PFSK-1 (cell line): ENCODE measurements at regions not wholly inside any gene's neighbourhood (a gene's known extent, or its start where the extent isn't known, plus 50 kb on each side); places are given as distances from the start of the nearest gene placed in this dataset.

Experiments
- FOXP2 ChIP-seq: optimal IDR thresholded peaks from 2 replicates; pipeline ENCODE3; 2011; ENCODE audit warnings: borderline replicate concordance, control low read depth, inconsistent platforms; ENCODE audit not compliant: insufficient read depth; ENCODE audit errors: extremely low read length, extremely low read depth
- POLR2AphosphoS5 ChIP-seq: IDR thresholded peaks from 2 replicates; pipeline ENCODE4 v1.6.1; 2012; ENCODE audit warnings: low read depth, mild to moderate bottlenecking, control low read depth, low read length, moderate library complexity
- SIN3A ChIP-seq: IDR thresholded peaks from 2 replicates; pipeline ENCODE4 v1.6.1; 2012; ENCODE audit warnings: mild to moderate bottlenecking, low read length, moderate library complexity, borderline replicate concordance; ENCODE audit not compliant: insufficient read depth
- TAF1 ChIP-seq: IDR thresholded peaks from 2 replicates; pipeline ENCODE4 v1.6.1; 2012; ENCODE audit warnings: low read length, control low read depth, borderline replicate concordance; ENCODE audit not compliant: insufficient read depth
- TF ChIP-seq, protein P1 (sequence below), 2 experiments: IDR thresholded peaks; 2 replicates each; pipeline versions ENCODE4 v1.6.1 to v1.8.0; 2011 to 2012; ENCODE audit warnings: low read depth in 2 of 2, low read length in 2 of 2, control low read depth in 1 of 2, inconsistent platforms in 1 of 2, mild to moderate bottlenecking in 1 of 2, moderate library complexity in 1 of 2; ENCODE audit not compliant: insufficient read depth in 1 of 2

GRCh38 chr5:74282490-74282889, 358.0 kb downstream of the ENC1 start:
- TF ChIP-seq POLR2AphosphoS5 (no peak), FOXP2 (no peak), SIN3A (no peak), TAF1 (no peak)
- TF ChIP-seq, protein P1, sequence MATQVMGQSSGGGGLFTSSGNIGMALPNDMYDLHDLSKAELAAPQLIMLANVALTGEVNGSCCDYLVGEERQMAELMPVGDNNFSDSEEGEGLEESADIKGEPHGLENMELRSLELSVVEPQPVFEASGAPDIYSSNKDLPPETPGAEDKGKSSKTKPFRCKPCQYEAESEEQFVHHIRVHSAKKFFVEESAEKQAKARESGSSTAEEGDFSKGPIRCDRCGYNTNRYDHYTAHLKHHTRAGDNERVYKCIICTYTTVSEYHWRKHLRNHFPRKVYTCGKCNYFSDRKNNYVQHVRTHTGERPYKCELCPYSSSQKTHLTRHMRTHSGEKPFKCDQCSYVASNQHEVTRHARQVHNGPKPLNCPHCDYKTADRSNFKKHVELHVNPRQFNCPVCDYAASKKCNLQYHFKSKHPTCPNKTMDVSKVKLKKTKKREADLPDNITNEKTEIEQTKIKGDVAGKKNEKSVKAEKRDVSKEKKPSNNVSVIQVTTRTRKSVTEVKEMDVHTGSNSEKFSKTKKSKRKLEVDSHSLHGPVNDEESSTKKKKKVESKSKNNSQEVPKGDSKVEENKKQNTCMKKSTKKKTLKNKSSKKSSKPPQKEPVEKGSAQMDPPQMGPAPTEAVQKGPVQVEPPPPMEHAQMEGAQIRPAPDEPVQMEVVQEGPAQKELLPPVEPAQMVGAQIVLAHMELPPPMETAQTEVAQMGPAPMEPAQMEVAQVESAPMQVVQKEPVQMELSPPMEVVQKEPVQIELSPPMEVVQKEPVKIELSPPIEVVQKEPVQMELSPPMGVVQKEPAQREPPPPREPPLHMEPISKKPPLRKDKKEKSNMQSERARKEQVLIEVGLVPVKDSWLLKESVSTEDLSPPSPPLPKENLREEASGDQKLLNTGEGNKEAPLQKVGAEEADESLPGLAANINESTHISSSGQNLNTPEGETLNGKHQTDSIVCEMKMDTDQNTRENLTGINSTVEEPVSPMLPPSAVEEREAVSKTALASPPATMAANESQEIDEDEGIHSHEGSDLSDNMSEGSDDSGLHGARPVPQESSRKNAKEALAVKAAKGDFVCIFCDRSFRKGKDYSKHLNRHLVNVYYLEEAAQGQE (IDR thresholded peaks at IDR 0.05; ENCODE audit: insufficient read depth in 1 of 2, low read depth in 2 of 2, low read length in 2 of 2) = no peak

DNA sequence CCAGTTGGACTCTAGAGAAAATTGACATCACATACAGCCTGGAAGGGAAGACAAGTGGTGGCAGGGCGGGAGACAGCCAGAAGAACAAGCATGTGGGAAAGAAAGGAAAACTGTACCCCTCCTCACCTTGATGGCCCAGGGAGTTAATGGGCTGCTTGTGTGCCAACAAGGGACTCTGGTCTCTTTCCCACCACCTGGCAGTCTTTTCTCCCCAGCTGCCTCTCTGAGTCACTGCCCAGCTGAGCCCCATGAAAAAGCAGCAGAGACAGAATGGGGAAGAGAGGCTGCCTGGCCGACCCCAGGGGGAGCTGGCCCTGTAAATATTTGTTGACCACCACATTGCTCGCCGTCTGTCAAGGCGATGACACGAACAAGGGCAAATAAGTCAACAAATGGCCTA, 359.4 kb downstream of the ENC1 start:
- TF ChIP-seq POLR2AphosphoS5 (no peak), FOXP2 (no peak), SIN3A (no peak), TAF1 (no peak)
- TF ChIP-seq, protein P1 (IDR thresholded peaks at IDR 0.05; ENCODE audit: insufficient read depth in 1 of 2, low read depth in 2 of 2, low read length in 2 of 2) = no peak

DNA sequence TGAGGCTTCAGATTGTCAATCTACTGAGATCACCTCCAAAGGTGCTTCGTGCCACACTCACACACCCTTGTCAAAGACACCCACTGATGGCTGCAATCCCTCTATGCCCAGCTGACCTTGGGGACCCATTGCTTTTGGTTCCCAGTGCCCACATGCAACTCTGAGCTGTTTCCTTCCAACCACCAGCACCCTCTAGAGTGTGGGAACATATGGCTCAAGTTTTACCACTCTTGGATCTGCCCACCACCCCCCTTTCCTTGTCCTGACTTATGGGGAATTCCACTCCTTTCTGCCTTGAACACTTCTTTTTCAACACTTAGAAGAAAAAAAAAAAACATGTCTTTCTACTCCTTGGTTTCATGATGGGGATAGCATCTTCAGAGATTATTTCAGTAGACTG, 360.2 kb downstream of the ENC1 start:
- TF ChIP-seq, protein P1 (IDR thresholded peaks at IDR 0.05; ENCODE audit: insufficient read depth in 1 of 2, low read depth in 2 of 2, low read length in 2 of 2) = no peak
- no peak for TF ChIP-seq SIN3A
- TF ChIP-seq FOXP2 = no peak
- TF ChIP-seq TAF1 = no peak
- no peak for TF ChIP-seq POLR2AphosphoS5

DNA sequence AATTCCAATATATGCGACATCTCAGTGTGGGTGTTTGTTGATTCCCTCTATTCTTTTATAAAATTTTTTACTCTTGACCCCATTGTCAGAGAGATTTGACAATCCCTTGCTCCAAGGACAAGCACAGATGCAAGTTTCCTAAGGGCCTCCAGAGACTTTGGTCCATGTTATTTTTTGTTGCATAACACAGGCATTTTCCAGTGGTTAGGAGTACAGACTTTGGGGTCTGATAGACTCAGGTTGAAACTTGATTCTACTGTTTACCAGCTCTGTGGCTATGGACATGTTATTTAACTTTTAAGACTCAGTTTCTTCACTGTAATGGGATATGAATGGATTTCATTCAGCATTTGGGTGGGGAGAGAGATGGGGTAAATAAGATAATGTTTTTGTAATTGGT, 361.3 kb downstream of the ENC1 start:
- TF ChIP-seq POLR2AphosphoS5 = no peak
- TF ChIP-seq, protein P1 (IDR thresholded peaks at IDR 0.05; ENCODE audit: insufficient read depth in 1 of 2, low read depth in 2 of 2, low read length in 2 of 2) = no peak
- no peak for TF ChIP-seq FOXP2
- no peak for TF ChIP-seq SIN3A
- no peak for TF ChIP-seq TAF1

DNA sequence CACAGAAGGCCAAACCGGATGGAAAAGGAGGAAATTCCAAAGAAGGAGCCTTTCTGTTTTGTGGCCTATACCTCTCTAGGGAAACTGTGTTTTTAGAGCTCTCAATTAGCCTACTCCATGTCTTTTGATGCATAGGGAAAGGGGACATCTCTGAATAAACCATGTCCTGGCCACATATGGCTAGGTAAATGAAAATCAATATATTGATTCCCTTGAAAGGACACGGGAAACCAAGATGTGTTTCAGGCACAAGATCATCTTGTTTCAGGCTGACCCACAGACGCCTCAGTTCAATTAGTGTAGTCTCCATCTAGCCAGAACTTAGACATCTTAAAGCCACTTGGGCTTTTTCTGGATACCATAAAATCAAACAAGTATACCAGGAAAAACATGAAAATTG, 363.1 kb downstream of the ENC1 start:
- TF ChIP-seq FOXP2 (no peak), TAF1 (no peak), SIN3A (no peak), POLR2AphosphoS5 (no peak)
- TF ChIP-seq, protein P1 (IDR thresholded peaks at IDR 0.05; ENCODE audit: insufficient read depth in 1 of 2, low read depth in 2 of 2, low read length in 2 of 2) = no peak
